ENCODE measurements at regions not wholly inside any gene's neighbourhood (a gene's known extent, or its start where the extent isn't known, plus 50 kb on each side); places are given as distances from the start of the nearest gene placed in this dataset.

- Histone ChIP-seq H3K4me3 (ENCODE audit: low read length) (no peak overlapping the region), H3K36me3 (ENCODE audit: insufficient read depth, low read length) (no peaks in the 10 kb centered on the region), H4K20me1 (ENCODE audit: insufficient read depth) (no peaks in the 10 kb centered on the region), H3K9me3 (ENCODE audit: low read length) (no peaks in the 10 kb centered on the region), H3K27me3 (ENCODE audit: insufficient read depth, low read depth, low read length) (no peaks in the 10 kb centered on the region), H3K9me2 (ENCODE audit: insufficient read depth, low read length) (no peaks in the 10 kb centered on the region), H3K79me2 (replicated peaks; ENCODE audit: insufficient read depth, low read length) (no peaks in the 10 kb centered on the region), H3K27ac (ENCODE audit: low read length) (no peak overlapping the region), H2AFZ (ENCODE audit: low read depth, low read length) (no peak overlapping the region), H3K4me2 (ENCODE audit: low read length) (no peak overlapping the region), H3F3A (ENCODE audit: insufficient read depth, low read length, poor library complexity, severe bottlenecking) (no peaks in the 10 kb centered on the region), H3K9ac (ENCODE audit: low read length) (no peak overlapping the region)
- TF ChIP-seq RAD21 (conservative IDR thresholded peaks at IDR 0.05) (no peak), EP300 (conservative IDR thresholded peaks at IDR 0.05; ENCODE audit: poor library complexity, severe bottlenecking) (no peak), REST (IDR thresholded peaks at IDR 0.05; ENCODE audit: borderline replicate concordance) (no peak), MXI1 (conservative IDR thresholded peaks at IDR 0.05; ENCODE audit: poor library complexity, severe bottlenecking) (no peak), POLR2AphosphoS5 (IDR thresholded peaks at IDR 0.05) (no peak), SMC3 (conservative IDR thresholded peaks at IDR 0.05; ENCODE audit: poor library complexity) (no peak), EZH2 (IDR thresholded peaks at IDR 0.05; ENCODE audit: borderline replicate concordance, insufficient read depth, low read length, poor library complexity, severe bottlenecking) (no peak), CTCF (IDR thresholded peaks at IDR 0.05; ENCODE audit: poor library complexity, severe bottlenecking) (no peak), TAF1 (IDR thresholded peaks at IDR 0.05; ENCODE audit: low read depth) (no peak)
Observed at GRCh38 chr3:194772241-194773000, 86.7 kb downstream of the FAM43A start.

GRCh38 chr3:194773216-194773615 lies 87.5 kb downstream of the FAM43A start:
- Histone ChIP-seq H3K27ac (ENCODE audit: low read length) (no peak overlapping the region), H3K79me2 (replicated peaks; ENCODE audit: insufficient read depth, low read length) (no peaks in the 10 kb centered on the region), H3K9me3 (ENCODE audit: low read length) (no peaks in the 10 kb centered on the region), H3K9me2 (ENCODE audit: insufficient read depth, low read length) (no peaks in the 10 kb centered on the region), H3F3A (ENCODE audit: insufficient read depth, low read length, poor library complexity, severe bottlenecking) (no peaks in the 10 kb centered on the region), H2AFZ (ENCODE audit: low read depth, low read length) (no peak overlapping the region), H3K4me2 (ENCODE audit: low read length) (no peak overlapping the region), H3K27me3 (ENCODE audit: insufficient read depth, low read depth, low read length) (no peaks in the 10 kb centered on the region), H3K36me3 (ENCODE audit: insufficient read depth, low read length) (no peaks in the 10 kb centered on the region), H4K20me1 (ENCODE audit: insufficient read depth) (no peaks in the 10 kb centered on the region), H3K4me3 (ENCODE audit: low read length) (no peak overlapping the region), H3K9ac (ENCODE audit: low read length) (no peak overlapping the region)
- TF ChIP-seq CTCF (IDR thresholded peaks at IDR 0.05; ENCODE audit: poor library complexity, severe bottlenecking) (no peak), RAD21 (conservative IDR thresholded peaks at IDR 0.05) (no peak), EP300 (conservative IDR thresholded peaks at IDR 0.05; ENCODE audit: poor library complexity, severe bottlenecking) (no peak), POLR2AphosphoS5 (IDR thresholded peaks at IDR 0.05) (no peak), TAF1 (IDR thresholded peaks at IDR 0.05; ENCODE audit: low read depth) (no peak), SMC3 (conservative IDR thresholded peaks at IDR 0.05; ENCODE audit: poor library complexity) (no peak), EZH2 (IDR thresholded peaks at IDR 0.05; ENCODE audit: borderline replicate concordance, insufficient read depth, low read length, poor library complexity, severe bottlenecking) (no peak), REST (IDR thresholded peaks at IDR 0.05; ENCODE audit: borderline replicate concordance) (no peak), MXI1 (conservative IDR thresholded peaks at IDR 0.05; ENCODE audit: poor library complexity, severe bottlenecking) (no peak)
